Testis (tissue), 2 donors: ENCODE measurements at regions not wholly inside any gene's neighbourhood (a gene's known extent, or its start where the extent isn't known, plus 50 kb on each side); places are given as distances from the start of the nearest gene placed in this dataset.

Experiments
- CTCF ChIP-seq, 3 experiments: fragments of 450-650 bp in 2 of 3; fragments of 200-600 bp in 1 of 3; sonication (generic) in 1 of 3; IDR thresholded peaks; one replicate each; pipeline ENCODE4 v1.5.1; 2016 to 2019; ENCODE audit warnings: antibody characterized with exemption in 3 of 3, mild to moderate bottlenecking in 2 of 3, moderate library complexity in 1 of 3
- POLR2A ChIP-seq: fragments of 450-650 bp; IDR thresholded peaks from one replicate; pipeline ENCODE4 v1.6.1; 2017; ENCODE audit warnings: antibody characterized with exemption, mild to moderate bottlenecking, moderate library complexity

- TF ChIP-seq CTCF (IDR thresholded peaks at IDR 0.05): no peak
- TF ChIP-seq POLR2A: no peak
Measured at GRCh38 chr9:91045041-91045440, 243.4 kb downstream of the SYK start.
